Ascending aorta (tissue), 2 donors: ENCODE measurements at regions not wholly inside any gene's neighbourhood (a gene's known extent, or its start where the extent isn't known, plus 50 kb on each side); places are given as distances from the start of the nearest gene placed in this dataset.

Experiments used
- DNase-seq, 2 donors: peaks; one replicate each; pipeline ENCODE4 v3.0.0-alpha.2; 2019; ENCODE audit warnings: low spot score in 2 of 2
- H3K27ac ChIP-seq, 2 donors: fragments of 200-600 bp; sonication (generic); one replicate each; pipeline ENCODE4 v1.5.1; 2016 to 2017; ENCODE audit warnings: mild to moderate bottlenecking in 1 of 2
- H3K27me3 ChIP-seq: fragments of 200-600 bp; sonication (generic); one replicate; pipeline ENCODE4 v1.5.1; 2017
- H3K36me3 ChIP-seq, 2 donors: fragments of 200-600 bp; sonication (generic); one replicate each; pipeline ENCODE4 v1.5.1; 2016
- H3K4me1 ChIP-seq, 2 donors: fragments of 200-600 bp; sonication (generic); one replicate each; pipeline ENCODE4 v1.5.1; 2016 to 2017; ENCODE audit warnings: mild to moderate bottlenecking in 1 of 2
- H3K4me3 ChIP-seq, 2 donors: fragments of 200-600 bp; sonication (generic); one replicate each; pipeline ENCODE4 v1.5.1; 2016 to 2017; ENCODE audit warnings: mild to moderate bottlenecking in 1 of 2
- H3K9me3 ChIP-seq, 2 donors: fragments of 200-600 bp; sonication (generic); one replicate each; pipeline ENCODE4 v1.5.1; 2016
- CTCF ChIP-seq, 3 experiments: fragments of 200-600 bp in 2 of 3; fragments of 450-650 bp in 1 of 3; sonication (generic) in 2 of 3; IDR thresholded peaks; one replicate each; pipeline ENCODE4 v1.5.1; 2016 to 2019; ENCODE audit warnings: antibody characterized with exemption in 3 of 3, mild to moderate bottlenecking in 1 of 3, moderate library complexity in 1 of 3
- intact Hi-C: fragments of 100-400 bp; cut with DNase I; formaldehyde crosslinking; loops from one replicate; pipeline ENCODE4 v1.15.1; 2023

- Histone ChIP-seq H3K4me1 (no peaks in the 10 kb centered on the region), H3K4me3 (no peak overlapping the region), H3K9me3 (no peaks in the 10 kb centered on the region), H3K27me3 (no peaks in the 10 kb centered on the region), H3K36me3 (no peaks in the 10 kb centered on the region), H3K27ac (no peak overlapping the region)
- no peak for TF ChIP-seq CTCF (IDR thresholded peaks at IDR 0.05)
- intact Hi-C loops: no loop called here
- DNase-seq: no peak
Measured at GRCh38 chrX:9087271-9088040, 53.5 kb upstream of the FAM9B start.

- no peaks in the 10 kb centered on the region for H3K27me3 ChIP-seq
- TF ChIP-seq CTCF (IDR thresholded peaks at IDR 0.05): no peak
- no peak for DNase-seq
- H3K36me3 ChIP-seq: no peaks in the 10 kb centered on the region
- H3K9me3 ChIP-seq: no peaks in the 10 kb centered on the region
- intact Hi-C loops: no loop called here
- H3K4me3 ChIP-seq: no peak overlapping the region
- no peaks in the 10 kb centered on the region for H3K4me1 ChIP-seq
- H3K27ac ChIP-seq: no peak overlapping the region
Measured at GRCh38 chrX:9088896-9089295, 55.0 kb upstream of the FAM9B start.

- Histone ChIP-seq H3K27ac (no peak overlapping the region), H3K4me1 (no peaks in the 10 kb centered on the region), H3K4me3 (no peak overlapping the region), H3K9me3 (peaks cover 0 to 8% of the 10 kb centered on the region in 2 donors), H3K27me3 (no peaks in the 10 kb centered on the region), H3K36me3 (no peaks in the 10 kb centered on the region)
- TF ChIP-seq CTCF (IDR thresholded peaks at IDR 0.05): no peak
- intact Hi-C loops: no loop called here
- no peak for DNase-seq
Measured at GRCh38 chrX:9090766-9091165, 56.8 kb upstream of the FAM9B start.

- H3K4me1 ChIP-seq: no peaks in the 10 kb centered on the region
- DNase-seq: no peak
- H3K27me3 ChIP-seq: no peaks in the 10 kb centered on the region
- no peak for TF ChIP-seq CTCF (IDR thresholded peaks at IDR 0.05)
- no peak overlapping the region for H3K4me3 ChIP-seq
- H3K27ac ChIP-seq: no peak overlapping the region
- H3K9me3 ChIP-seq: peaks cover 0 to 8% of the 10 kb centered on the region in 2 donors
- intact Hi-C loops: no loop called here
- no peaks in the 10 kb centered on the region for H3K36me3 ChIP-seq
Measured at GRCh38 chrX:9091258-9091657, 57.3 kb upstream of the FAM9B start.

- no peak overlapping the region for H3K4me3 ChIP-seq
- intact Hi-C loops: no loop called here
- no peaks in the 10 kb centered on the region for H3K27me3 ChIP-seq
- no peaks in the 10 kb centered on the region for H3K4me1 ChIP-seq
- H3K9me3 ChIP-seq: no peaks in the 10 kb centered on the region
- H3K36me3 ChIP-seq: no peaks in the 10 kb centered on the region
- DNase-seq: no peak
- no peak overlapping the region for H3K27ac ChIP-seq
- no peak for TF ChIP-seq CTCF (IDR thresholded peaks at IDR 0.05)
Measured at GRCh38 chrX:9102956-9103355, 69.0 kb upstream of the FAM9B start.

GRCh38 chrX:9108054-9108453, 74.1 kb upstream of the FAM9B start:
- Histone ChIP-seq H3K27ac (no peak overlapping the region), H3K4me3 (no peak overlapping the region), H3K27me3 (no peaks in the 10 kb centered on the region), H3K4me1 (no peaks in the 10 kb centered on the region), H3K36me3 (no peaks in the 10 kb centered on the region), H3K9me3 (no peaks in the 10 kb centered on the region)
- TF ChIP-seq CTCF (IDR thresholded peaks at IDR 0.05): no peak
- intact Hi-C loops: no loop called here
- no peak for DNase-seq
